Neural progenitor cell (in vitro differentiated cells): ENCODE measurements at regions not wholly inside any gene's neighbourhood (a gene's known extent, or its start where the extent isn't known, plus 50 kb on each side); places are given as distances from the start of the nearest gene placed in this dataset.

ENCODE experiments used
- CTCF ChIP-seq: fragments of 200-600 bp; sonication (generic); IDR thresholded peaks from 2 replicates; pipeline ENCODE4 v1.5.1; 2017; ENCODE audit warnings: antibody characterized with exemption, mild to moderate bottlenecking
- EZH2phosphoT487 ChIP-seq: fragments of 200-600 bp; sonication (generic); IDR thresholded peaks from 2 replicates; pipeline ENCODE4 v1.6.1; 2017; ENCODE audit warnings: antibody characterized with exemption

GRCh38 chr13:44749906-44750305, 173.8 kb upstream of the TSC22D1 start:
- TF ChIP-seq CTCF (no peak), EZH2phosphoT487 (no peak)
